ENCODE measurements at regions not wholly inside any gene's neighbourhood (a gene's known extent, or its start where the extent isn't known, plus 50 kb on each side); places are given as distances from the start of the nearest gene placed in this dataset.

GRCh38 chr20:39458452-39458851, 496.3 kb downstream of the DHX35 start:
- Histone ChIP-seq H3K36me3 (ENCODE audit: insufficient read depth, low read length) (no peaks in the 10 kb centered on the region), H4K20me1 (ENCODE audit: insufficient read depth, low read length) (no peaks in the 10 kb centered on the region), H3K4me1 (ENCODE audit: insufficient read depth, low read length) (no peaks in the 10 kb centered on the region), H3K27me3 (ENCODE audit: insufficient read depth, low read length) (no peaks in the 10 kb centered on the region), H3K4me3 (ENCODE audit: insufficient read depth, low read length) (no peak overlapping the region), H2AFZ (ENCODE audit: low read length) (no peak overlapping the region), H3K27ac (ENCODE audit: low read depth, low read length) (no peak overlapping the region), H3K4me2 (ENCODE audit: insufficient read depth, low read length) (no peak overlapping the region), H3K79me2 (ENCODE audit: insufficient read depth, low read length) (no peaks in the 10 kb centered on the region), H3K9me3 (ENCODE audit: low read depth, low read length) (no peaks in the 10 kb centered on the region)
- DNase-seq (ENCODE audit: insufficient read length, low spot score, missing footprints) = no peak
- no peak for TF ChIP-seq CTCF (IDR thresholded peaks at IDR 0.05; ENCODE audit: extremely low read depth, low read depth, low read length)

GRCh38 chr20:39453890-39454289, 491.7 kb downstream of the DHX35 start:
- Histone ChIP-seq H3K36me3 (ENCODE audit: insufficient read depth, low read length) (no peaks in the 10 kb centered on the region), H3K9me3 (ENCODE audit: low read depth, low read length) (no peaks in the 10 kb centered on the region), H3K27me3 (ENCODE audit: insufficient read depth, low read length) (no peaks in the 10 kb centered on the region), H3K79me2 (ENCODE audit: insufficient read depth, low read length) (no peaks in the 10 kb centered on the region), H4K20me1 (ENCODE audit: insufficient read depth, low read length) (no peaks in the 10 kb centered on the region), H3K4me3 (ENCODE audit: insufficient read depth, low read length) (no peak overlapping the region), H3K4me2 (ENCODE audit: insufficient read depth, low read length) (no peak overlapping the region), H3K4me1 (ENCODE audit: insufficient read depth, low read length) (no peaks in the 10 kb centered on the region), H2AFZ (ENCODE audit: low read length) (no peak overlapping the region), H3K27ac (ENCODE audit: low read depth, low read length) (no peak overlapping the region)
- no peak for DNase-seq (ENCODE audit: insufficient read length, low spot score, missing footprints)
- TF ChIP-seq CTCF (IDR thresholded peaks at IDR 0.05; ENCODE audit: extremely low read depth, low read depth, low read length) = no peak

DNA sequence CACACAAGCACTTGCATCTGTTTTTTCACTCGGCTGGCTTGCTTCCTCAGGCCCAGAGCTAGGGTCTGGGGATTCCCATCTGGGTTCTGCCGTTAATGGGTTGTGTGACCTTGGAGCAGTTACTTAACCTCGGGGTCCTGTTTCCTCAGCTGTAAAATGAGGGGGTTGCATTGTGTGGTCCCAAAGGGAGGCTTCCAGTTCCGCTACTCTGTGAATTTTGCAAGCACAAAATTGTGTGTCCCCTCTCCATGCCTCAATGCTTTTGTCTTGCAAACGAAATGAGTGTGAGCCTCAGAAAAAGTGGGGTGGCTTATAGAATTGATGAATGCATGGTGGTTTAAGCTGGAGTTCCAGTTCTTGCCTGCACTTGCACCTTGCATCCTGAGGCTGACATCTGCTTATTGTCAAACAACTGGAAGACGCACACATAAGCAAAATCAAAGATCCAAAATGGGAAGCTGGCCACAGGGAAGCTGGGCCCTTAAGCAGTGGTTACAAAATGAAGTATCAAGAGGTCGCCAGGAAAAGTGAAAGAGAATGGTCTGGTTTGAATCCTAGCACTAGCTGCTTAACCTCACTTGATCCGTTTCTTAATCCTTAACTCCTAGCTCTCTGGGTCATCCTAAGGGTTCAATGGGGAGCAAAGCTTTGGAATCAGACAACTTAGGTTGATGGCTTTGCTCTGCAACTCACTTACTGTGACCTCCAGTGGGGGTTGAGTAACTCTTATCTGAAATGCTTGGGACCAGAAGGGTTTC, 490.6 kb downstream of the DHX35 start:
- no peaks in the 10 kb centered on the region for H4K20me1 ChIP-seq (ENCODE audit: insufficient read depth, low read length)
- no peaks in the 10 kb centered on the region for H3K79me2 ChIP-seq (ENCODE audit: insufficient read depth, low read length)
- no peak for DNase-seq (ENCODE audit: insufficient read length, low spot score, missing footprints)
- H2AFZ ChIP-seq (ENCODE audit: low read length) = no peak overlapping the region
- H3K27ac ChIP-seq (ENCODE audit: low read depth, low read length) = no peak overlapping the region
- no peaks in the 10 kb centered on the region for H3K9me3 ChIP-seq (ENCODE audit: low read depth, low read length)
- no peaks in the 10 kb centered on the region for H3K27me3 ChIP-seq (ENCODE audit: insufficient read depth, low read length)
- no peak overlapping the region for H3K4me2 ChIP-seq (ENCODE audit: insufficient read depth, low read length)
- H3K4me1 ChIP-seq (ENCODE audit: insufficient read depth, low read length) = no peaks in the 10 kb centered on the region
- no peak overlapping the region for H3K4me3 ChIP-seq (ENCODE audit: insufficient read depth, low read length)
- TF ChIP-seq CTCF (IDR thresholded peaks at IDR 0.05; ENCODE audit: extremely low read depth, low read depth, low read length) = no peak
- H3K36me3 ChIP-seq (ENCODE audit: insufficient read depth, low read length) = no peaks in the 10 kb centered on the region

- Histone ChIP-seq H3K27ac (ENCODE audit: low read depth, low read length) (no peak overlapping the region), H3K36me3 (ENCODE audit: insufficient read depth, low read length) (no peaks in the 10 kb centered on the region)
Measured at GRCh38 chr20:39451386-39451785, 489.2 kb downstream of the DHX35 start.

More at GRCh38 chr20:39451386-39451785, 489.2 kb downstream of the DHX35 start:
- Histone ChIP-seq H3K4me3 (ENCODE audit: insufficient read depth, low read length) (no peak overlapping the region), H3K4me1 (ENCODE audit: insufficient read depth, low read length) (no peaks in the 10 kb centered on the region), H3K27me3 (ENCODE audit: insufficient read depth, low read length) (no peaks in the 10 kb centered on the region), H2AFZ (ENCODE audit: low read length) (no peak overlapping the region), H3K79me2 (ENCODE audit: insufficient read depth, low read length) (no peaks in the 10 kb centered on the region), H3K9me3 (ENCODE audit: low read depth, low read length) (no peaks in the 10 kb centered on the region), H3K4me2 (ENCODE audit: insufficient read depth, low read length) (no peak overlapping the region), H4K20me1 (ENCODE audit: insufficient read depth, low read length) (no peaks in the 10 kb centered on the region)
- no peak for DNase-seq (ENCODE audit: insufficient read length, low spot score, missing footprints)
- no peak for TF ChIP-seq CTCF (IDR thresholded peaks at IDR 0.05; ENCODE audit: extremely low read depth, low read depth, low read length)
